ENCODE measurements at regions not wholly inside any gene's neighbourhood (a gene's known extent, or its start where the extent isn't known, plus 50 kb on each side); places are given as distances from the start of the nearest gene placed in this dataset.
"Not testable (repeated sequence)": the region's sequence is repeated elsewhere in the genome, so short reads cannot be mapped to it uniquely, and the experiment has no call there.

DNA sequence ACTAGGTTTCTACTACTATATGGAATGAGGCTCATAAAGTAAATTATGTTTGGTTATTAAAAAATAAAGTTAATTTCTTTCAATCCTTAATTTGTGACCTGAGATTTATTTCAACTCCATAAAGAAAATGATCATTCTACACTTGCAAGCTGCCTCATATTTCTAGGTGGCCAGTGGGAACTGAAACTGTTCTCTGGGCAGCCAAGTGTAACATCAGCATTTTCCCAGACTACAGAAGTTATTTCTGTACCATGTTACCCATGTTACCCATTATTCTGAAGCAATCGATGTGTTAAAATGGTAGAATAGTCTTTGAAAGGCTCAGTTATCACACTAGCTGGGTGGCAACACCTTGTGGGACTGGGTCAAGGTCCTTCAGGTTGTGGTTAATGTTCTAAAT, 139.3 kb upstream of the FBXO11 start:
- DNase-seq: peak; percentile 34

DNA sequence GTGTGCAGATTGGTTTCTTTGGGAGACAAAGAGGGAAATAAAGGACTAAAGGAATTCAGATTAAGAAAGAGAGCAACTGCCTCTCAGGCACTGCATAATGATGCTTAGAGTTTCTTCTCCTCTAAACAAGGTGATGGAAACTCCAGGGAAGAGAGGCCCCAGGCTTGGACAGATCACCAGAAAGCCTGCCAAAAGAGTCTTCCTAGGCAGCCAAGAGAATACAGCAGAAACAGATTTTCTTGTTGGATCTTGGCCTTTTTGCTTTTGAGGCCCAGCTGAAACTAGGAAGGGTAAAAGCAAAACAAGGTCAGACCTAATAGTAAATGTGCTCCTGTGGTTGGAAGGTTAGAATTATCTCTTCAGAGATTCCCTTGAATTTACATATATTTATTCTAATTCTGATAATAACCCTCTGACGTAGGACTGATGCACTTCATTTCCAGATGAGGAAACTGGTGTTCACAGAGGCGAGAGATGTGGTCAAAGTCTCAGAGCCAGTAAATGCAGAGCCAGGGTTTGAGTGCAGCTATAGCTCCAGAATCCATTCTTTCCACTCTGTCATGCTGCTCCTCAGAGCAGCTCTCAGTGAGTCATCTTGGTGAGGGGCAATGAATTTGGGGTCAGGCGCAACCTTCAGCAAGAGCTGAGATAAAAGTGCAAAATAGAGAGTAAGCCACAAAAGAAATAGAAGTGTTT, 142.3 kb upstream of the FBXO11 start:
- no peak for DNase-seq

GRCh38 chr2:48049371-48049770, 143.1 kb upstream of the FBXO11 start:
- DNase-seq: no peak

- DNase-seq: no peak
Measured at GRCh38 chr2:48050711-48051110, 144.4 kb upstream of the FBXO11 start.

- DNase-seq: no peak
Measured at GRCh38 chr2:48059975-48060374, 153.7 kb upstream of the FBXO11 start.

- DNase-seq: not testable (repeated sequence)
Measured at GRCh38 chr2:48061656-48062055, 155.4 kb upstream of the FBXO11 start.

- DNase-seq: no peak
Measured at GRCh38 chr2:48065096-48065495, 158.8 kb upstream of the FBXO11 start.

DNA sequence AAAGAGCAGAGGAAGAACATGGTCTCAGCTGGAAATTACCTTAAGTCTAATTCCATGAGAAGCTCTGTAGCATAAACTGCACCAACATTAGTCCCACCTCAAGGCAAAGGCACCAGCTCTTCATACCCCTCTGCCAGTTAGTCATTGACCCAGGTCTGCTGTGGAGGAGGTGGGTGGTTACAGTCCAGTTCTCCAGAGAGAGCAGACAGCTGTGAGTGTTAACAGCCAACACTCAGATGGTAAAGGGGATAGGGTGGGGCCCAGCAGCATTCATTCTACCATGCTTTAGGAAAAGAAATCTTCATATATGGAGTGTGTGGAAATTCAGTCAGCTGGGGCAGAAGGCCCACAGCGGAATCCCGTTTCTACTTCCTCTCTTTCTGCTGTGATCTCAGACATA, 159.7 kb upstream of the FBXO11 start:
- no peak for DNase-seq

GRCh38 chr2:48069769-48070168, 163.5 kb upstream of the FBXO11 start:
- DNase-seq: peak; percentile 11

GRCh38 chr2:48070415-48070814, 164.1 kb upstream of the FBXO11 start:
- no peak for DNase-seq

DNA sequence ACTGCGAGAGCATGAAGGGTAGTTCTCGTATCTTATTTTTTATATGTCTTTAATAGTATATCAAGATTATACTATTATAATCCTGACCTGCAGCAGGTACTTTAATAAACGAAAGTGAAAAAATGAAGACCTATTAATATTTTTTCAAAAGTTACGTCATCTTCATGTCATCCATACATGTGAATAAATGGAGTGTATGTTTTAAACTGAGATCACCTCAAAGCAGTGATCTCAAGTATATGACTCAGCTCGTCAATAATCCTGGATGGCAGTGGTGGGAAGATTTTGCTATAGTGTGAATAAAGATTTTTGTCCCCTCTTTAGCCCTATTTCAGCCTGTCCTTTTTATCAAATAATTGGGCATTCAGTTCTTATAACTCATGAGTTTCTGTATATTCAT, 166.3 kb upstream of the FBXO11 start:
- DNase-seq: no peak

DNA sequence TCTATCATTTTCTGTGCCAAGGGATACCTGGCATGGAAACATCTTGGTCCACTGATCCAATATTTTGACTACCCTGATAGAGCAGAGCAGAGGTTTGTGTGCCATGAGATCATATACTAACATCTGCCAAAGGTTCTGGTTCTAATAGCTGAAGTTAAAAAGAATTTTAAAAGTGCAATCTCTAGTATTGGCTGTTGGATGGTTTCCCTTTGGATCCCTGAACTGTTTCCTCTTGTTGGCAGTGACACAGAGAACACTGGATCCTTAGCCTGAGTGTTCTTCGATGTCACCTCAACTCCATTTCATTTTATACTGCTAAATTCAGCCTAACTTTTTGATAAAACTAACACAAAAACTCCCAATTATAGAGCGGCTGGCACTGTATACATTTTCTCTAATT, 169.3 kb upstream of the FBXO11 start:
- no peak for DNase-seq

GRCh38 chr2:48080534-48081316, 174.4 kb upstream of the FBXO11 start:
- DNase-seq: peak; percentile 43

DNA sequence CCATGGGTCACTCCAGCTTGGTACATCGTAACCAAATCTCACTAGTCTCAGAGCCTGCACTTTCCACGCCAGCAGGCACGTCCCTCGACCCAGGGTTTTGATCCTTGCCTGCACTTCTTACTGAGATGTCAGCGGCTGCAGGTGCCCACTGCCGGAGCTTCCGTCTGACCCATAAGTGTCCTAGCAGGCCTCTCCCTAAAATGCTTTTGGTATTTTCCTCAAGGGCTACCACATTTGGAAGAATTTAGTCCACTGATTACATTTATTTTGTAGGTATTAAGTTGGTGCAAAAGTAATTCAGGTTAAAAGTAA, 175.0 kb upstream of the FBXO11 start:
- no peak for DNase-seq

- no peak for DNase-seq
Measured at GRCh38 chr2:48085888-48086287, 179.6 kb upstream of the FBXO11 start.

DNA sequence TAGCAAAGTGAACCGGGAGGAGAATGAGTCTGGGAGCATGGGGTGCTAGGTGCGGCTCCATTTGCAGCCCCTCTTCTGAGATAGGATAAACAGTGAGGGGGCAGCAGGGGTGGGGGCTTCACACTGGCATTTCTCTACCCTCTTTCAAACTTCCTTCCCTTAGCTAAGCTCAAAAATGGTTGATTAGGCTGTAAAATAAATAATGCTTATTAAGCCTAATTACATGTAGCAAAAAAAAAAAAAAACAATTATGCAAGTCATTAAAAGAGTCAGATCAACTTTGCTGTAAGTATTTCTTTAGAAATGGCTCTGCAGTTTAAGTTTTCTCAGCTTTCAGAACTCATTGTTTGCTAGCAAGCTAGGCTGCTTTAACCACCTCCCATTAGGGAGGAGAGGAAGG, 182.7 kb upstream of the FBXO11 start:
- DNase-seq: no peak

- no peak for DNase-seq
Measured at GRCh38 chr2:48089644-48090043, 183.3 kb upstream of the FBXO11 start.

- no peak for DNase-seq
Measured at GRCh38 chr2:48092846-48093803, 186.8 kb upstream of the FBXO11 start.

DNA sequence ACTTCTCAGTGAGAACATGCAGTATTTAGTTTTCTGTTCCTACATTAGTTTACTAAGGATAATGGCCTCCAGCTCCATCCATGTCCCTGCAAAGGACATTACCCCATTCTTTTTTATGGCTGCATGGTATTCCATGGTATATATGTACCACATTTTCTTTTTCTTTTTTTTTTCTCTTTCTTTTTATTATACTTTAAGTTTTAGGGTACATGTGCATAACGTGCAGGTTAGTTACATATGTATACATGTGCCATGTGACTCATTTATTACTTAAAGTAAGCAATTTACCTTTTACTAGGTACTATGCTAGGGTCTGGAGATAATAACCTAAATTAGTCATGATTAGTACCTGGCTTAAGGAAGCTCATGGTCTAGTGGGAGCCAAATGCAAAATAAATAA, 190.5 kb upstream of the FBXO11 start:
- DNase-seq: not testable (repeated sequence)

- no peak for DNase-seq
Measured at GRCh38 chr2:48098539-48098938, 192.2 kb upstream of the FBXO11 start.

DNA sequence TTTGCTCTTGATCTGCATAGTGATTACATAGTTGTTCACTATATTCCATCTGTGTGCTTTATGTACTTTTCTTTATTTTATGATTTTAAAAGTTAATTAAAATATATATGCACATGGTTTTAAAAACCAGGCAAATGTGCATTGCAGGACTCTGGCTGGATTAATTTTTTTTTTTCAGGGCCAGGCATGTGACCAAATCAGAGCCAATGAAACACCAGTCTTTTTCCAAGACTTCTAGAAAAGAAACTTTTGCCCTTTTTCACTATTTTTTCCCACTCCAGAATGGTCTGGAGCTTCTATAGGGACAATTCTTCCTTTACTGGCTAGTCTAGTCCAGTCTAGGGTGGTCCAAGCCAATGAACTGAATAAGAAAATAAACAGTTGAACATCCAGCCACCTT, 198.1 kb upstream of the FBXO11 start:
- DNase-seq: no peak

DNA sequence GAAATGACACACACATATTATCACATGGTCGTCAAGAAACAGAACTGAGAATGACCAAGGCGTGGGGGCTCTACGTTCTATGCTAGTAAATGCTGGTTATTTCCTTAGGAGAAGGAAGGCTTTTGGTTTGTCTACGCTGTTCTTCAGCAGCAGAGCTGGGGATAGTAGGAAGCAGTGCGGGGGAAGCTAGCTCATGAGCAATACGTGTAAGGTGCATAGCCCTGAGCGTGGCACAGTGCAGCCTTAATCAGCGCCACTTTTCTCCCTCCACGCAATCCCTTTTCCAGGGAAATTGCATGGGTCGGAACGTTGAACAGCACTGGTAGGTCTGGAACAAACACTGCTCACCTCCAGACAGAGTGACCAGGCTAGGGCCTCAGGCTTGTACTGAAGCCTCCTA, 199.6 kb upstream of the FBXO11 start:
- peak; percentile 64 for DNase-seq

GRCh38 chr2:48107326-48107925, 201.1 kb upstream of the FBXO11 start:
- DNase-seq: peak; percentile 70

Data from inflammatory macrophage treated with lipopolysaccharide for 4 hours (primary cell).